B cell (primary cell): ENCODE measurements at regions not wholly inside any gene's neighbourhood (a gene's known extent, or its start where the extent isn't known, plus 50 kb on each side); places are given as distances from the start of the nearest gene placed in this dataset.

Source experiments
- EZH2 ChIP-seq: IDR thresholded peaks from 2 replicates; pipeline ENCODE4 v1.6.1; 2012; ENCODE audit warnings: borderline replicate concordance, low read depth, mild to moderate bottlenecking, moderate library complexity, low read length; ENCODE audit not compliant: insufficient read depth, poor library complexity, severe bottlenecking
- TF ChIP-seq, protein P1 (sequence below): fragments of 200-600 bp; IDR thresholded peaks from one replicate; pipeline ENCODE4 v1.8.0; 2022; ENCODE audit warnings: antibody characterized with exemption, mild to moderate bottlenecking

DNA sequence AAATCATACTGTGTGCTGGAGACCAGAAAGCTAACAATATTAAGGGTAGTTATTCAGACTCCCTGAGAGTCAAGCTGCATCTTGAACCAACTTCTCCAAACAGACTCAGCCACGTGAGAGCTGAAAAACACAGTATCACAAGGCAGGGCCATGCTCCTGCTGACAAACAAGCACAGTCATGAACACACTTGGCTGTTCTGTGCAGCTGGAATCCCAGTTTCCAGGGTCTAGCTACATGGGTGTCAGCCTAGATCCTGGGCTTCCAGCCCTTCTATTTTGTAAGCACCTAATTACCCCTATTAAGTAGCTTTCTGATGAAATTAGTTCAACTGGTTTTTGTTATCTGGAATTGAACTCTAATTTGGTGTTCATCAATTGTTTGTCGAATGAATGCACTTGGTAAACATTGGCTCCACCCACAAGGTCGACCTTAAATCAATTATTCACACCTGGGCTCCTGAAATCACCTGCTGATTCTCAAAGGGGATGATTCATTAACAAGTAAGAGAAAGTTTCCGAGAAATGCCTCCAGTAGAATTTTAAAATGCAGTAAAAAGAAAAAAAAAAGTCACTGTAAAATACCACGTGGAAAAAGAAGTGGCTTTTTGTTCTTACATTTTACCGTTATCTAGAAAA is 179.3 kb downstream of the ZC3H11B start:
- TF ChIP-seq, protein P1, sequence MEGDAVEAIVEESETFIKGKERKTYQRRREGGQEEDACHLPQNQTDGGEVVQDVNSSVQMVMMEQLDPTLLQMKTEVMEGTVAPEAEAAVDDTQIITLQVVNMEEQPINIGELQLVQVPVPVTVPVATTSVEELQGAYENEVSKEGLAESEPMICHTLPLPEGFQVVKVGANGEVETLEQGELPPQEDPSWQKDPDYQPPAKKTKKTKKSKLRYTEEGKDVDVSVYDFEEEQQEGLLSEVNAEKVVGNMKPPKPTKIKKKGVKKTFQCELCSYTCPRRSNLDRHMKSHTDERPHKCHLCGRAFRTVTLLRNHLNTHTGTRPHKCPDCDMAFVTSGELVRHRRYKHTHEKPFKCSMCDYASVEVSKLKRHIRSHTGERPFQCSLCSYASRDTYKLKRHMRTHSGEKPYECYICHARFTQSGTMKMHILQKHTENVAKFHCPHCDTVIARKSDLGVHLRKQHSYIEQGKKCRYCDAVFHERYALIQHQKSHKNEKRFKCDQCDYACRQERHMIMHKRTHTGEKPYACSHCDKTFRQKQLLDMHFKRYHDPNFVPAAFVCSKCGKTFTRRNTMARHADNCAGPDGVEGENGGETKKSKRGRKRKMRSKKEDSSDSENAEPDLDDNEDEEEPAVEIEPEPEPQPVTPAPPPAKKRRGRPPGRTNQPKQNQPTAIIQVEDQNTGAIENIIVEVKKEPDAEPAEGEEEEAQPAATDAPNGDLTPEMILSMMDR, result no peak
- TF ChIP-seq EZH2, result no peak
